WTC11 (cell line): ENCODE measurements at regions not wholly inside any gene's neighbourhood (a gene's known extent, or its start where the extent isn't known, plus 50 kb on each side); places are given as distances from the start of the nearest gene placed in this dataset.

ENCODE experiments used
- ATAC-seq: fragments of 200-7000 bp; cut with Tn5 transposase; 2 replicates; pipeline ENCODE4 v1.10.0; 2021; ENCODE audit warnings: mild to moderate bottlenecking, moderate library complexity
- CTCF ChIA-PET: fragments of 300-600 bp; sonication (Branson Sonifier 250); formaldehyde crosslinking; loops from one replicate; lab custom pipeline; 2021; ENCODE audit warnings: antibody characterized with exemption; lab: Charles Lee
- POLR2A ChIA-PET: fragments of 350-600 bp; sonication (Branson Sonifier 250); formaldehyde crosslinking; loops from one replicate; lab custom pipeline; 2021; ENCODE audit warnings: antibody characterized with exemption; lab: Charles Lee
- DNase-seq: peaks from one replicate; pipeline ENCODE4 v3.0.0; 2021; ENCODE audit warnings: low spot score
- H3K27ac Mint-ChIP-seq: 2 replicates; pipeline ENCODE4 v1.8.0; 2021; ENCODE audit warnings: mixed read lengths
- H3K27me3 Mint-ChIP-seq: 2 replicates; pipeline ENCODE4 v1.8.0; 2021; ENCODE audit warnings: low read depth, mild to moderate bottlenecking, moderate library complexity, mixed read lengths
- H3K36me3 Mint-ChIP-seq: 2 replicates; pipeline ENCODE4 v1.8.0; 2021; ENCODE audit warnings: mixed read lengths
- H3K4me1 Mint-ChIP-seq: 2 replicates; pipeline ENCODE4 v1.8.0; 2022; ENCODE audit warnings: mixed read lengths
- H3K4me3 Mint-ChIP-seq: 2 replicates; pipeline ENCODE4 v1.8.0; 2021; ENCODE audit warnings: mild to moderate bottlenecking, moderate library complexity, mixed read lengths
- H3K9me3 Mint-ChIP-seq: 2 replicates; pipeline ENCODE4 v1.8.0; 2021; ENCODE audit warnings: mixed read lengths
- ATF2 ChIP-seq: sonication (generic); formaldehyde crosslinking; IDR thresholded peaks from 2 replicates; pipeline ENCODE4 v1.8.1; 2022; ENCODE audit warnings: low read depth, missing genetic modification reagents, borderline replicate concordance
- CREB1 ChIP-seq: sonication (generic); formaldehyde crosslinking; IDR thresholded peaks from 2 replicates; pipeline ENCODE4 v1.8.0; 2023; ENCODE audit warnings: mild to moderate bottlenecking, missing genetic modification reagents
- E2F5 ChIP-seq: sonication (generic); formaldehyde crosslinking; IDR thresholded peaks from 2 replicates; pipeline ENCODE4 v1.8.1; 2022; ENCODE audit warnings: mild to moderate bottlenecking, moderate library complexity, missing genetic modification reagents
- FOXJ3 ChIP-seq: sonication (generic); formaldehyde crosslinking; IDR thresholded peaks from 2 replicates; pipeline ENCODE4 v1.9.0; 2021; ENCODE audit warnings: missing genetic modification reagents, mild to moderate bottlenecking, borderline replicate concordance
- IRF2 ChIP-seq: sonication (generic); formaldehyde crosslinking; IDR thresholded peaks from 2 replicates; pipeline ENCODE4 v1.8.0; 2022; ENCODE audit warnings: low read depth, missing genetic modification reagents, borderline replicate concordance
- NFATC4 ChIP-seq: fragments of 250-450 bp; sonication (Bioruptor Pico); IDR thresholded peaks from 2 replicates; pipeline ENCODE4 v1.9.0; 2021; ENCODE audit warnings: mild to moderate bottlenecking
- NFE2L1 ChIP-seq: sonication (generic); formaldehyde crosslinking; IDR thresholded peaks from 2 replicates; pipeline ENCODE4 v1.8.1; 2023; ENCODE audit warnings: missing genetic modification reagents
- PREB ChIP-seq: sonication (generic); formaldehyde crosslinking; IDR thresholded peaks from 2 replicates; pipeline ENCODE4 v1.8.1; 2022; ENCODE audit warnings: mild to moderate bottlenecking, missing genetic modification reagents, moderate library complexity, borderline replicate concordance
- PRRX2 ChIP-seq: fragments of 250-450 bp; sonication (Bioruptor Pico); IDR thresholded peaks from 2 replicates; pipeline ENCODE4 v1.8.0; 2021; ENCODE audit warnings: mild to moderate bottlenecking
- TCF7 ChIP-seq: sonication (generic); formaldehyde crosslinking; IDR thresholded peaks from 2 replicates; pipeline ENCODE4 v1.8.0; 2022; ENCODE audit warnings: mild to moderate bottlenecking, low read depth, missing genetic modification reagents, moderate library complexity
- TEAD1 ChIP-seq: sonication (generic); formaldehyde crosslinking; IDR thresholded peaks from 2 replicates; pipeline ENCODE4 v1.8.0; 2022; ENCODE audit warnings: mild to moderate bottlenecking, missing genetic modification reagents
- USF1 ChIP-seq: sonication (generic); formaldehyde crosslinking; IDR thresholded peaks from 2 replicates; pipeline ENCODE4 v1.8.0; 2022; ENCODE audit warnings: mild to moderate bottlenecking, missing genetic modification reagents
- ZMAT4 ChIP-seq: fragments of 250-450 bp; sonication (Bioruptor Pico); IDR thresholded peaks from 2 replicates; pipeline ENCODE4 v1.9.0; 2021; ENCODE audit warnings: mild to moderate bottlenecking
- ZNF121 ChIP-seq: sonication (generic); formaldehyde crosslinking; IDR thresholded peaks from 2 replicates; pipeline ENCODE4 v1.8.0; 2023; ENCODE audit warnings: missing genetic modification reagents
- ZNF219 ChIP-seq: sonication (generic); formaldehyde crosslinking; IDR thresholded peaks from 2 replicates; pipeline ENCODE4 v1.8.0; 2023; ENCODE audit warnings: missing genetic modification reagents, mild to moderate bottlenecking, borderline replicate concordance
- ZNF232 ChIP-seq: sonication (generic); formaldehyde crosslinking; IDR thresholded peaks from 2 replicates; pipeline ENCODE4 v1.8.0; 2022; ENCODE audit warnings: mild to moderate bottlenecking, missing genetic modification reagents
- ZNF263 ChIP-seq: sonication (generic); formaldehyde crosslinking; IDR thresholded peaks from 2 replicates; pipeline ENCODE4 v1.8.1; 2022; ENCODE audit warnings: low read depth, mild to moderate bottlenecking, moderate library complexity, missing genetic modification reagents
- ZNF416 ChIP-seq: fragments of 250-450 bp; sonication (Bioruptor Pico); IDR thresholded peaks from 2 replicates; pipeline ENCODE4 v1.9.0; 2021; ENCODE audit warnings: mild to moderate bottlenecking, inconsistent platforms
- ZNF532 ChIP-seq: fragments of 250-450 bp; sonication (Bioruptor Pico); IDR thresholded peaks from 2 replicates; pipeline ENCODE4 v1.9.0; 2021; ENCODE audit warnings: mild to moderate bottlenecking, borderline replicate concordance

- POLR2A ChIA-PET = no interaction called here
Measured at GRCh38 chr3:174533286-174533685, 325.8 kb upstream of the NAALADL2 start.

More at GRCh38 chr3:174533286-174533685, 325.8 kb upstream of the NAALADL2 start:
- DNase-seq (no peak), ATAC-seq (no peak)
- CTCF ChIA-PET = no interaction called here
- Mint-ChIP-seq H3K9me3 (no peaks in the 10 kb centered on the region; the same call in 1 of the 2 replicates), H3K27ac (no peak overlapping the region), H3K4me3 (no peak overlapping the region), H3K36me3 (no peaks in the 10 kb centered on the region), H3K4me1 (peaks cover 66% of the 10 kb centered on the region), H3K27me3 (no peaks in the 10 kb centered on the region)
- TF ChIP-seq TEAD1 (no peak), PREB (CRISPR knock-in tag) (no peak), ZMAT4 (CRISPR knock-in tag) (no peak), TCF7 (CRISPR knock-in tag) (no peak), PRRX2 (CRISPR knock-in tag) (no peak), NFE2L1 (CRISPR knock-in tag) (no peak), FOXJ3 (no peak), ZNF532 (CRISPR knock-in tag) (no peak), E2F5 (CRISPR knock-in tag) (no peak), CREB1 (no peak), ZNF232 (CRISPR knock-in tag) (no peak), ATF2 (CRISPR knock-in tag) (no peak), IRF2 (CRISPR knock-in tag) (no peak), NFATC4 (CRISPR knock-in tag) (no peak), ZNF121 (no peak), ZNF263 (no peak), ZNF219 (no peak), USF1 (CRISPR knock-in tag) (no peak), ZNF416 (no peak)
- TF ChIP-seq, all 79 proteins: peak for 0
